ENCODE measurements at regions not wholly inside any gene's neighbourhood (a gene's known extent, or its start where the extent isn't known, plus 50 kb on each side); places are given as distances from the start of the nearest gene placed in this dataset.

DNA sequence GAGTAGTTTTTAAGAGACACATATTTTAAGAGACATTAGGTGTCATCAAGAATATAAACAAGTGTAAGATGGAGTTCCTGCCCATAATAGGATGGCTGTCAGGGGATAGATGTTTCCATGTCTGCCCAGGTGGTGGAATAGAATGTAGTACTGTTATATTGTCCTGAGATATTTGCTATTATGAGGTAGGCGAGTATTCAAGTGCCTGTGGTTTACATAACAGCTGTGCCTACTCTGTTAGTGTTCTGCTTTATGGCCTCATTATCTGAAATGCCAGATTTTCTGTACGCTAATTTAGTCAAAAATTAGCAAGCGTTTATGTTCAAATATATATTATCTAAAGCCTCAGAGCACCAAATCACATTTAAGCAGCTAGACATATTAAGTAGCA, 360.2 kb upstream of the ROPN1 start (continued):
- TF ChIP-seq, protein P1, sequence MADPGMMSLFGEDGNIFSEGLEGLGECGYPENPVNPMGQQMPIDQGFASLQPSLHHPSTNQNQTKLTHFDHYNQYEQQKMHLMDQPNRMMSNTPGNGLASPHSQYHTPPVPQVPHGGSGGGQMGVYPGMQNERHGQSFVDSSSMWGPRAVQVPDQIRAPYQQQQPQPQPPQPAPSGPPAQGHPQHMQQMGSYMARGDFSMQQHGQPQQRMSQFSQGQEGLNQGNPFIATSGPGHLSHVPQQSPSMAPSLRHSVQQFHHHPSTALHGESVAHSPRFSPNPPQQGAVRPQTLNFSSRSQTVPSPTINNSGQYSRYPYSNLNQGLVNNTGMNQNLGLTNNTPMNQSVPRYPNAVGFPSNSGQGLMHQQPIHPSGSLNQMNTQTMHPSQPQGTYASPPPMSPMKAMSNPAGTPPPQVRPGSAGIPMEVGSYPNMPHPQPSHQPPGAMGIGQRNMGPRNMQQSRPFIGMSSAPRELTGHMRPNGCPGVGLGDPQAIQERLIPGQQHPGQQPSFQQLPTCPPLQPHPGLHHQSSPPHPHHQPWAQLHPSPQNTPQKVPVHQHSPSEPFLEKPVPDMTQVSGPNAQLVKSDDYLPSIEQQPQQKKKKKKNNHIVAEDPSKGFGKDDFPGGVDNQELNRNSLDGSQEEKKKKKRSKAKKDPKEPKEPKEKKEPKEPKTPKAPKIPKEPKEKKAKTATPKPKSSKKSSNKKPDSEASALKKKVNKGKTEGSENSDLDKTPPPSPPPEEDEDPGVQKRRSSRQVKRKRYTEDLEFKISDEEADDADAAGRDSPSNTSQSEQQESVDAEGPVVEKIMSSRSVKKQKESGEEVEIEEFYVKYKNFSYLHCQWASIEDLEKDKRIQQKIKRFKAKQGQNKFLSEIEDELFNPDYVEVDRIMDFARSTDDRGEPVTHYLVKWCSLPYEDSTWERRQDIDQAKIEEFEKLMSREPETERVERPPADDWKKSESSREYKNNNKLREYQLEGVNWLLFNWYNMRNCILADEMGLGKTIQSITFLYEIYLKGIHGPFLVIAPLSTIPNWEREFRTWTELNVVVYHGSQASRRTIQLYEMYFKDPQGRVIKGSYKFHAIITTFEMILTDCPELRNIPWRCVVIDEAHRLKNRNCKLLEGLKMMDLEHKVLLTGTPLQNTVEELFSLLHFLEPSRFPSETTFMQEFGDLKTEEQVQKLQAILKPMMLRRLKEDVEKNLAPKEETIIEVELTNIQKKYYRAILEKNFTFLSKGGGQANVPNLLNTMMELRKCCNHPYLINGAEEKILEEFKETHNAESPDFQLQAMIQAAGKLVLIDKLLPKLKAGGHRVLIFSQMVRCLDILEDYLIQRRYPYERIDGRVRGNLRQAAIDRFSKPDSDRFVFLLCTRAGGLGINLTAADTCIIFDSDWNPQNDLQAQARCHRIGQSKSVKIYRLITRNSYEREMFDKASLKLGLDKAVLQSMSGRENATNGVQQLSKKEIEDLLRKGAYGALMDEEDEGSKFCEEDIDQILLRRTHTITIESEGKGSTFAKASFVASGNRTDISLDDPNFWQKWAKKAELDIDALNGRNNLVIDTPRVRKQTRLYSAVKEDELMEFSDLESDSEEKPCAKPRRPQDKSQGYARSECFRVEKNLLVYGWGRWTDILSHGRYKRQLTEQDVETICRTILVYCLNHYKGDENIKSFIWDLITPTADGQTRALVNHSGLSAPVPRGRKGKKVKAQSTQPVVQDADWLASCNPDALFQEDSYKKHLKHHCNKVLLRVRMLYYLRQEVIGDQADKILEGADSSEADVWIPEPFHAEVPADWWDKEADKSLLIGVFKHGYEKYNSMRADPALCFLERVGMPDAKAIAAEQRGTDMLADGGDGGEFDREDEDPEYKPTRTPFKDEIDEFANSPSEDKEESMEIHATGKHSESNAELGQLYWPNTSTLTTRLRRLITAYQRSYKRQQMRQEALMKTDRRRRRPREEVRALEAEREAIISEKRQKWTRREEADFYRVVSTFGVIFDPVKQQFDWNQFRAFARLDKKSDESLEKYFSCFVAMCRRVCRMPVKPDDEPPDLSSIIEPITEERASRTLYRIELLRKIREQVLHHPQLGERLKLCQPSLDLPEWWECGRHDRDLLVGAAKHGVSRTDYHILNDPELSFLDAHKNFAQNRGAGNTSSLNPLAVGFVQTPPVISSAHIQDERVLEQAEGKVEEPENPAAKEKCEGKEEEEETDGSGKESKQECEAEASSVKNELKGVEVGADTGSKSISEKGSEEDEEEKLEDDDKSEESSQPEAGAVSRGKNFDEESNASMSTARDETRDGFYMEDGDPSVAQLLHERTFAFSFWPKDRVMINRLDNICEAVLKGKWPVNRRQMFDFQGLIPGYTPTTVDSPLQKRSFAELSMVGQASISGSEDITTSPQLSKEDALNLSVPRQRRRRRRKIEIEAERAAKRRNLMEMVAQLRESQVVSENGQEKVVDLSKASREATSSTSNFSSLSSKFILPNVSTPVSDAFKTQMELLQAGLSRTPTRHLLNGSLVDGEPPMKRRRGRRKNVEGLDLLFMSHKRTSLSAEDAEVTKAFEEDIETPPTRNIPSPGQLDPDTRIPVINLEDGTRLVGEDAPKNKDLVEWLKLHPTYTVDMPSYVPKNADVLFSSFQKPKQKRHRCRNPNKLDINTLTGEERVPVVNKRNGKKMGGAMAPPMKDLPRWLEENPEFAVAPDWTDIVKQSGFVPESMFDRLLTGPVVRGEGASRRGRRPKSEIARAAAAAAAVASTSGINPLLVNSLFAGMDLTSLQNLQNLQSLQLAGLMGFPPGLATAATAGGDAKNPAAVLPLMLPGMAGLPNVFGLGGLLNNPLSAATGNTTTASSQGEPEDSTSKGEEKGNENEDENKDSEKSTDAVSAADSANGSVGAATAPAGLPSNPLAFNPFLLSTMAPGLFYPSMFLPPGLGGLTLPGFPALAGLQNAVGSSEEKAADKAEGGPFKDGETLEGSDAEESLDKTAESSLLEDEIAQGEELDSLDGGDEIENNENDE (IDR thresholded peaks at IDR 0.05; ENCODE audit: insufficient replicate concordance, low read length), result no peak
- TF ChIP-seq ZNF274 (IDR thresholded peaks at IDR 0.05; ENCODE audit: borderline replicate concordance, extremely low read depth, low read length), result no peak
- TF ChIP-seq RBBP5 (IDR thresholded peaks at IDR 0.05; ENCODE audit: borderline replicate concordance, low read depth, low read length), result no peak
- TF ChIP-seq NRF1 (IDR thresholded peaks at IDR 0.05; ENCODE audit: low read depth, low read length), result no peak
- TF ChIP-seq EZH2 (IDR thresholded peaks at IDR 0.05; ENCODE audit: low read depth, low read length, severe bottlenecking), result no peak
- TF ChIP-seq NANOG (IDR thresholded peaks at IDR 0.05; ENCODE audit: insufficient read depth, low read depth, low read length, poor library complexity, severe bottlenecking), result no peak
- TF ChIP-seq JUND (IDR thresholded peaks at IDR 0.05; ENCODE audit: low read length), result no peak
- TF ChIP-seq GABPA (IDR thresholded peaks at IDR 0.05; ENCODE audit: borderline replicate concordance, insufficient read depth, low read length), result no peak
